ENCODE measurements at regions not wholly inside any gene's neighbourhood (a gene's known extent, or its start where the extent isn't known, plus 50 kb on each side); places are given as distances from the start of the nearest gene placed in this dataset.

DNA sequence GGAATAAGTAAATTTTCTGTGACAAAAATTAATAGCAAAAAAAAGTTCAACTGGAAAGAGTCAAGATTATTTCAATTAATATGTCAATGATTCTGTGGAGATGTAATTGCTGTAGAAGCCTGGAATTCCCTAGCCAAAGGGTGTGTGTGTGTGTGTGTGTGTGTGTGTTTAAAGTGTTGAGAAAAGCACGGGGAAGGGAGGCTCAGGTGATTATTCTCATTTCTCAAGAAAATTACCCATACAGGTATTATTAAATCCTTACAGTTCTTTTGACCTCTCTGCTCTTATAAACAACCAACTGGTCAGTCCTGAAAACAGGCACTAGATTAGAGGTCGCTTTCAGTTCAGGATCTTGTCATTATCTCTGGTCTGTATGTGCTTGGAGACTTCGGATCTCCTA lies 129.3 kb upstream of the SASH1 start:
- DNase-seq (ENCODE audit: low spot score) = no peak

- DNase-seq (ENCODE audit: low spot score) = no peak
Measured at GRCh38 chr6:148214667-148215066, 128.0 kb upstream of the SASH1 start.

DNA sequence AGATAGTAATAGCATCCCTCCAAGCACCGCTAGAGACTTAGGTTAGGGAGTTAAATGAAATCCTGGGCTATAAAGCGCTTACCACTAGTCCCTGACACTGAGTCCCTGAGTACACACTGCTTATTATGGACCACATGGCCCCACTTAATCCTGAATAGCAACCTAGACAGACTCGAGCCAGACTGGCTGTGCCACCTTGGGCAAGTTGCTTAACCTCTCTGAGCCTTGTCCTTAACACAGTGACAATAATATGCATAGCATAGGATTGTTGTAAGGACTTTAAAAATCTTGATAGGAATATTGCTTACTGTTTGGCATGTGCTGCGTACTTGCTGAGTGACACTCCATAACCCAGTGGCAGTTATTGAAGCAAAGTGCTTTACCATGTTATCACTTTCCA lies 125.6 kb upstream of the SASH1 start:
- no peak for DNase-seq (ENCODE audit: low spot score)

- DNase-seq (ENCODE audit: low spot score) = no peak
Measured at GRCh38 chr6:148217921-148218320, 124.7 kb upstream of the SASH1 start.

DNA sequence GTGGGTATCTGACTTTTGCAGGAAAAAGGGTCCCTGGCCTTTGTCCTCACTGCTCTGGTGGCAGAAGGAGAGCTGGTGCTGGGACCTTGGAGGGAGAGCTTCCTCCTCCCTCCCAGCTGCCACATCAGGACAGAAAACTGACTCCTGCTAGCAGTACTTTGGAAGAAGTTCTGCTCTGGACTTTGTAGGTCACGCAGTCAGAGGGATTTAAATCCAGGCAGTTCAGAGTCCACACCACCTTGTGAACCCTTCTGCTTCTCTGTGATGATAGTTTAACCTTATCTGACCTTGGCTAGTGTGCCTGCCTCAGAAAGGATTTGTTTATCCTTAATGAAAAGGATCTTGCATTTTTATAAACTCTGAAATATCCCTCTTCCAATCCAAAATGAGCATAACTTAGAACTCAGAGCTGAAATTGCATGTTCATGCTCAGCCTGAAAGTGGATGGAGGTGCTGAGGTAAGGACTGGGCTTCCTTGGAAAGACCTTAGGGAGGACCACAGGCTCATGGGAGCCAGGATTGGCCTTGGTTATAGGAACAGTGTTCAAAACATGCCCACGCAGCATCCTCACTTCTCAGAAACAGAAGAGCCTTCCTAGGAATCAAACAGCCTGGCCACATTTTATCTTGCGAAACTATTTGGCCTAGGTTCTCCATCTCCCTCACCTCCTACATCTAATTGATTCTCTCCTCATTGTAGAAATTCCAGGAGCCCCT lies 123.9 kb upstream of the SASH1 start:
- no peak for DNase-seq (ENCODE audit: low spot score)

GRCh38 chr6:148221196-148221979 lies 121.2 kb upstream of the SASH1 start:
- no peak for DNase-seq (ENCODE audit: low spot score)

- no peak for DNase-seq (ENCODE audit: low spot score)
Measured at GRCh38 chr6:148222376-148222775, 120.3 kb upstream of the SASH1 start.

GRCh38 chr6:148222846-148223245 lies 119.8 kb upstream of the SASH1 start:
- no peak for DNase-seq (ENCODE audit: low spot score)

GRCh38 chr6:148223424-148223842 lies 119.2 kb upstream of the SASH1 start:
- no peak for DNase-seq (ENCODE audit: low spot score)

- DNase-seq (ENCODE audit: low spot score) = no peak
Measured at GRCh38 chr6:148225871-148226270, 116.8 kb upstream of the SASH1 start.

DNA sequence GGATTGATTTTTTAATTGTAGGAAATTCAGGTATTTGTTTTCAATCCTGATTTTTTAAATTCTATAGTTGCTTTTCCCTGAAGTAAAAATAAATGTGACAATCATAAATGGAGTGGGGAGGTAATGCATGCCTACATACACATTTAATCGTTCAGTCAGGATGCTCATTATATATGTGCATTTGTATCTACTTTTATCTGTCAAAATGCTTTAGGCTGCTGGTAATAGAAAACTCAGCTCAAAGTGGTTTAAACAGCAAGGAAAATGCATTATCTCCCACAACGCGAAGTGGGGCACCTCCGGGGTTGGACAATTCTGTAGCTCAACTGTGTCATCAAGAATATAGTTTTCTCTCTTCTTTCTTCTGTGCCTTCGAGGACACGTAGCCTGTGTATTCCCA lies 116.4 kb upstream of the SASH1 start:
- DNase-seq (ENCODE audit: low spot score) = no peak

- no peak for DNase-seq (ENCODE audit: low spot score)
Measured at GRCh38 chr6:148231572-148231971, 111.1 kb upstream of the SASH1 start.

DNA sequence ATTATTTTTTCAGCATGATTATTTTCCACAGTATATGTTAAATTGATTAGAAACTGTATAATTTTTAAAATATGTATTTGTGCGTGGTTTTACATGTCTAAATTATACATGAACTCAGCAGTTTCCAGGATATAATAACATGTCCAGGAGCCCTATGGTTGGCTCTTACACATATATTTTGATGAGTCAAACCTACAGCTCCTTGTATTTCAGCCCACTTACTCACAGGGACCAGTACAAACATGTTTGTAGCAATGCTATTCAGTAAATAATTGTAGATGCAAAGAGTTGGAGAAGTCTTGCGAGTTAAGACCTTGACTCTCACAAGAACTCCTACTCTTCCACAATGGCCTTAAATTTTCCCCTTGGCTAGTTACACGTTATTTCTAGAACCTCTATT lies 107.2 kb upstream of the SASH1 start:
- DNase-seq (ENCODE audit: low spot score) = no peak

DNA sequence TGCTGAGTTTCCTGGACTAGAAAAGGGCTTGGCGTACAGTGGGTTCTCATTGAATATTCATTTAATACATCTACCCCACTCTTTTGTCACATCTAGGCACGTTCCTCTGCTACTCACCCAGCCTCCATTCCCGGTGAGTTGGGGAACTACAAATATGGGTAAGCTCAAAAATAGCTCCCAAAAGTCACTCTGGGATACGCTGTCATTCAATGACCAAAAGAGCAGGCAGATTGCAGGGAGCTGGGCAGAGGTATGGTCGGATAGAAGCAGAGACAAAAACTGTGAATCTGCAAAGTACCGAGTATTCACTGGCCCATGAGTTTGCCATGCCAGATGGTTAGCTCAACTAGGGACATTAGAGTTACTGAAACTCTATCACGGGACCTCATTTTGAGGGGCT lies 103.9 kb upstream of the SASH1 start:
- DNase-seq (ENCODE audit: low spot score) = no peak

- no peak for DNase-seq (ENCODE audit: low spot score)
Measured at GRCh38 chr6:148239215-148239614, 103.4 kb upstream of the SASH1 start.

DNA sequence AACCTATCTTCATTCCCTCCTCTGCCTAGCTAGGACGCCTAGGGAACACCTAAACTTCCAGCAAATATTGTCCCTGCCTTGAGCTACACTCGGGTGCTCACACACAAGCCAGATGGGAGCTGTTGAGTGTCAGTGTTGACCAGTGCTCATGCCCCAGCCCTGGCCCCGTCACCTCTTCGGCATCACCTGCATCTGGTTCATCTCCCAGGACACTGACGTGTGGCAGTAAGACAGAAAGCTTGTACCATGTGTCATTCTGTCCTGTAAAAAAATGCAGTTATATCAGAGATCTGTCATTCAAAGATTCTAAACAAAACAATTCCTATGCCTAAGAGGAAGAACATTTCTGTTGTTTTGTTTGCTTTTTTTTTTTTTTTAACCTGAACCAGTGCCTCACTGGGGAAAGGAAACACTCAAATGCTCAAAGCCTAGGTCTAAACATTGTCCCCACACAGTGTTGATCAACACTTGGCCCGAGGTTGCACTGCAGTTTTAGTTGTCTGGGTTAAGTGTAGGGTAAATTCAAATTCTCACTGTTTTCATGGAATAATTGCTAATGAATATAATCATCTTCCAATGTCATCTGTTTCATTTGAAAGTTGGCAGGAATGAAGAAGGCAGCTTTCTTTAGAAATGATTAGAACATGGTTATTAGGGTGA lies 102.7 kb upstream of the SASH1 start:
- no peak for DNase-seq (ENCODE audit: low spot score)

- no peak for DNase-seq (ENCODE audit: low spot score)
Measured at GRCh38 chr6:148240461-148240840, 102.2 kb upstream of the SASH1 start.

GRCh38 chr6:148240861-148241477 lies 101.7 kb upstream of the SASH1 start:
- no peak for DNase-seq (ENCODE audit: low spot score)

GRCh38 chr6:148242180-148242579 lies 100.5 kb upstream of the SASH1 start:
- DNase-seq (ENCODE audit: low spot score) = no peak

- DNase-seq (ENCODE audit: low spot score) = no peak
Measured at GRCh38 chr6:148244217-148244935, 98.3 kb upstream of the SASH1 start.

DNA sequence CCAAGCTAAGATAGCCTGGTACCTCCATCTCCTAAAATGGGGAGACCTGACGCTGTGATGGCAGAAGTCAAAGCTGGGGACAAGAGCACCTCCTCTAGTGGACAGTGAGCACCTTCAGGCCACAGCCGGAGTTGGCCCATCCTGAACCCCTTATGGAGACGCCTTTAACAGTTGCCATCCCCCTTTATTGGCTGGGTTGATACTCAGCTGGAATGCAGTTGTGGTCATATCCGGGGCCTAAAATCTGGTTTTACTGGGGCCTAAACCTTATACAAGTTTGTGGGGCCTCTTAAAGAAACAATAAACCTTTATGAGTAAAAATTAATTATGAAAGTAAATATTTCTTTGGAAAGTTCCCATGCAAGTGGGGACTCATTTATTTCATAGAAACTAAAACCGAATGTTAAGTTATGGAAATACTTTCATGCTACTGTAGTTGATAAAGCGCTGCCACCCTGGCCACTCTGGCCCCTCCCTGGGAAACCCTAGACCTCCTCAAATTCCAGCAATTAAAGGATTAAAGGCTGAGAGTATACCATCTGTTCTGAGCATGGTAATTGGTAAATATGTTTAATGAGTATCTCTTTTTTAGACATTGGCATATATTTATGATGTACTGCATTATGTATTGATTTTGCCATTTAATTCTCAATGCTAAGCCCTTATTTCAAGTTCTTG lies 95.1 kb upstream of the SASH1 start:
- DNase-seq (ENCODE audit: low spot score) = no peak

All from hematopoietic multipotent progenitor cell treated with erythropoietin and hydrocortisone succinate and interleukin-3 and kit ligand, for 15 days (in vitro differentiated cells).